Fibroblast of peridontal ligament (primary cell): ENCODE measurements at regions not wholly inside any gene's neighbourhood (a gene's known extent, or its start where the extent isn't known, plus 50 kb on each side); places are given as distances from the start of the nearest gene placed in this dataset.

Experiments used
- DNase-seq: peaks from one replicate; pipeline ENCODE4 v3.0.0-alpha.2; 2010; ENCODE audit errors: extremely low read depth

DNA sequence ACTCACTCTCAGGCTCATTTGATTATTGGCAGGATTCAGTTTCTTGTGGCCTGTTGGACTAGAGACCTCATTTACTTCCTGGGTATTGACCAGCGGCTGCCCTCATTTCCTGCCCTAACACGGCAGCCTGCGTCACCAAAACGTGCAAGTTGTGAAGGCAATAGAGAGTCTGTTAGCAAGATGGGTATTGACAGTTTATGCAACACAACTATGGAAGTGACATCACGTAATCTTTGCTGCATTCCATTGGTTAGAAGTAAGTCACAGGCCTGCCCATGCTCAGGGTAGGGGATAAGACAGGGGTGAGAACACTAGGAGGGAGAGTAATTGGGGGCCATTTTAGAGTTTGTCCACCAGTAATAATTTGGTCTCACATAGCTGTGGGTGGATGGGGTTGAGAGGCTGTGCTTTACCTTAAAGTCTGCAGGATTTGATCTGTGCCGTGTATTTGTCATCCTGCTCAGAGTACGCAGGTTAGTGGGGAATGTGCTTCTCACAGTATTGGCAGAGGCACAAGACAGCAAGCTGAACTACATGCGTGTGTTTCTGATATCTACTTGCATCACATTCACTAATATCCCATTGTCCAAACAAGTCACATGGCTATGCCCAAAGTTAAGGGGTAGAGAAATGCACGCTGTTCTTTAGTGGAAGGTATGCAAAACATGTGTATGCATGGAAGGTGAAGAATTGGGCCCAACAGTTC, 83.3 kb downstream of the EDEM1 start:
- no peak for DNase-seq

DNA sequence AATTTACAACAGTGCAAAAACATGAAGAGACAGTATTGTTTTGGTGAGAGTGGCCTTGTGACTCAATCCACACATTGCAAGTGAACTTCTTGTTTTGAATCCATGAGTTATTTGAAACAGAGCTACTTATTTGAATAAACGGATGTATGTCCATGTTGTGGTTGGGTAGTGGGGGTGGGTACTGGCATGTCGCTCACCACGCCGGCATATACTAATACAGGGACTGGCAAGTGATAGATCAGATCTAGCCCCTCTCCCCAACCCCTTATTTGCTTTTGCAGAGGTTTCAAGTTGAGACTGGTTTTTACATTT, 83.8 kb downstream of the EDEM1 start:
- DNase-seq: no peak

DNA sequence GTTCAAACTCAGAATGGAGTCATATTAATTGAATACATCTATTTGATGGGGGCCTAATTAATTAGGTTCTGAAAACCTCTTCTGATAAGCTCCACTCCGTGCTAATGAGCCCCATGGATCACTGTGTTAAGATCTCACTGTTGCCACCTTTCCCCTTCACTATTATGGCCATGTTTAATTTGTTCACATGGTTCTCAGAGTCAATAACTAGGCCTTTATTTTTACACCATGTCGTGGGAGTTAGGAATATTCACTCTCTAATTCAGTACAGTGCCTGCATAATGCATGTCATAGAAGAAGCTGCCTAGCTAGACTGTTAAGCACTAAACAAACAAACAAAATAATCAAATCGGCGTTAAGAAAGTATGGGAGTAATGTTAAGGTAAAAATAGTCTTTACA, 84.9 kb downstream of the EDEM1 start:
- no peak for DNase-seq

DNA sequence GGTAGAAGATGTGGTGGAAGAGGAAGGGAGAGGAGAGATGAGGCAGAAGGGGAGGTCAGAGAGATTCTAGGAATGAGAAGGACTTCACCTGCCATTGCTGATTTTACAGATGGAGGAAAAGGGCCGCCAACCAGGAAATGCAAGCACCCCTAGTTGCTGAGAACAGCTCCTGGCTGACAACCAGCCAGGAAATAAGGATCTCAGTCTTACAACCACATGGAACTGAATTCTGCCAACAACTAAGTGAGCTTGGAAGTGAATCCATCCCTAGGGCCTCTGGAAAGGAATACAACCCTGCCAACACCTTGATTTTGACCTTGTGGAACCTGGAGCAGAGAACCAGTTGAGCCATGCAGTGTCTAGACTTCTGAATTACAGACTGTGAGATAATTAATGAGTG, 86.6 kb downstream of the EDEM1 start:
- no peak for DNase-seq

DNA sequence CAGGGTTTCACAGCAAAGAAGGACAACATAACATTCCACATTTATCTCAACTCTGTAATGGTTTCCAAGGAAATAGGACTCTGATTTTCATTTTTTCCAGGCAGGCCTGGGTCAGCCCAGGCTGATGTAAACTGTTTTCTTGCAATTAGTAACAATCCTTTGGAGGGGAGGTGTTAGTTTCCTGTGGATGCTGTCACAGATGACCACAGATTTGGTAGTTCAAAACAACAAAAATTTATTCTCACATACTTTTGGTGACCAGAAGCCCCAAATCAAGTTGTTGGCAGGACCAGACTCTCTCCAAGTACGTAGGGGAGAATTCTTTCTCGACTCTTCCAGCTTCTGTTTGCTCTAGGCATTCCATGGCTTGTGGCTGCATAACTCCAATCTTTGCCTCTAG, 88.0 kb downstream of the EDEM1 start:
- DNase-seq: peak; percentile 26

- no peak for DNase-seq
Measured at GRCh38 chr3:5276934-5277333, 89.4 kb downstream of the EDEM1 start.

- DNase-seq: no peak
Measured at GRCh38 chr3:5277612-5278236, 90.2 kb downstream of the EDEM1 start.

GRCh38 chr3:5278666-5279065, 91.2 kb downstream of the EDEM1 start:
- DNase-seq: no peak

DNA sequence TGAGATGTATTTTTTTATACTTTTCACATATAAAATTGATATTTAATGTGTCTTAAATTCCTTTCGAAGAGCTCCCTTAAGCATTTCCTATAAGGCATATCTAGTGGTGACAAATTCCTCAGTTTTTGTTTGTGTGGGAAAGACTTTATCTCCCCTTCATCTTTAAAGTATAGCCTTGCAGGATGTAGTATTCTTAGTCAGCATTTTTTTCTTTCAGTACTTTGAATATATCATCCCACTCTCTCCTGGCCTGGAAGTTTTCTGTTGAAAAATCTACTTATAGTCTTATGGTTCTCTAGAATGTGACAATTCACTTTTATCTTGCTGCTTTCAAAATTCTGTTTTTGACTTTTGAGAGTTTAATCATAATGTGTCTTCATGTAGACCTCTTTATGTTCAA, 95.2 kb downstream of the EDEM1 start:
- DNase-seq: no peak

GRCh38 chr3:5285439-5285838, 97.9 kb downstream of the EDEM1 start:
- DNase-seq: no peak

DNA sequence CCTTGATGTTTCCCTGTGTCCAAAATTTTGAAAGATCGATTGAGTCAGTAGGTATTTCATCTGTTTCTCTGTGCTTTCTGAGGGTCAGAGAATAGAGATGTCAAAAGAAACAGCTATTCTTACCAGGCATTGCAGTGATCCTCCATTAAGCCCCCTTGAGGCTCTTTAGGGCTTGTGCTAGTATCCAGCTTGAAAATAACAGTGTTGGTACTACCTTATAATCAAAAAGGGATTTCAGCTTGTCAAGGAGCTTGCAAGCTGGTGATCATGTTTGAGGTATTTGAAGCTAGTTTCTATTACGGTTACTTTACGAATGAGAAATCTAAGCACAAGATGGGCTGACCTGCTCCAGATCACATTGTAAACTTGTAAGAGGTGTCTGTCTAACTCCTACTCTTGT, 103.4 kb downstream of the EDEM1 start:
- no peak for DNase-seq

DNA sequence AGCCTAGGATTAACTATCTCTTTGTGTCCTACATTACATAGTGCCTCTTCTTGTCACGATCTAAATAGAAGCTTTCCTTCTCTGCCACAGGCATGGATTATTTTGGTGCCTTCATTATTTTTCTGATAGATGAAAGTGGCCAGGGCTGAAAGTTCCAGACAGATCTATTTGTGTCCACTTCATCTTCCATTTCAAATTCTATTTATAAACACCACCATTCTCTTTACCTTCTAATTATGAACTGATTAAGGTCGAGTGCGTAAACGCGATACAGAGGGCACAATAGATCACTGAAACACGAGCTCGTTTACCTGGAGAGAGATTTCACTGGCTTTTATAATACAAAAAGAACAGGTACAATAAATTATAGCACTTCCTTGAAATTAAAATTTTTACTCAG, 105.0 kb downstream of the EDEM1 start:
- DNase-seq: no peak

GRCh38 chr3:5293207-5293606, 105.7 kb downstream of the EDEM1 start:
- no peak for DNase-seq

GRCh38 chr3:5294356-5294755, 106.8 kb downstream of the EDEM1 start:
- no peak for DNase-seq

DNA sequence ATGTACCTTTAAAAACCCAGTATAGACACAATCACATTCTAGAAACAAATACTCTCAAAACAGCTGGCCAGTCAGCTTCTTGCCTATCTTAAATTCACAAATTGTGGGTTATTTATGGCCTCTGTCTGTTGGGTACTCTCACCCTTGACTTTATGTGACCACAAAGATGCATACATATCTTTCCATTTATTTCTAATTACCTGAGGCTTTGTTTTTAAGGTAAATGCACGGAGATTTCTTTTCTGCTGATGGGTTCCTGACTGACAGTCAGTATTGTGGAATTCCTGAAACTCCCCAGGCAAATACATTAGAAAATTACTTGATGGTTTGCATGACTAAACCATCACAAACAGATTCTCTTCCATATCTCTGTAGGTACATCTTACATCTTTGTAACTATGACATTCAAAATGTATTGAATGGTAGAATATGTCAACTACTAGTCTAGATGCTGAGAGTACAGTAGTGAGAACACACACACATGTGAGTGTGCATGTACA, 107.7 kb downstream of the EDEM1 start:
- DNase-seq: no peak

DNA sequence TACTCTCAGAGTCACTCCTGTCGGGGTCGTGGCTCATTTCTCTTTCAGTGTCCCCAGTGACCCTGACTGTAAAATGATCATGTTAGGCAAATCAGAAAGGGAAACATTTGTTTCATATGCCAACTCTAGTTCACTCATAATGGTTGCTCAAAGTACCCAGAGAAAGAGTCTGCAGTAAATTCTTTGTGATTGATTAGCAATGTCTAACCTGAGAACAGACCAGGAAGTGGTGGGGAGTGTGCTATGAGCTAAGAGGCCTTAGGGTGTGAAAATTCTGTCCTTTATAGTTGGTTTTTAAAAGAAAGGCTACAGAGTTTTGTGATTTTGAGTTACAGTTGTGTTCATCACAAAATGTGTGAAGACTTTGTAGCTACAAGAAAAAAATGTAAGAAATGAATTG, 108.9 kb downstream of the EDEM1 start:
- DNase-seq: no peak

- no peak for DNase-seq
Measured at GRCh38 chr3:5297895-5298294, 110.4 kb downstream of the EDEM1 start.

- no peak for DNase-seq
Measured at GRCh38 chr3:5298453-5298852, 110.9 kb downstream of the EDEM1 start.

GRCh38 chr3:5299161-5299560, 111.7 kb downstream of the EDEM1 start:
- no peak for DNase-seq

- DNase-seq: no peak
Measured at GRCh38 chr3:5300638-5301037, 113.1 kb downstream of the EDEM1 start.

DNA sequence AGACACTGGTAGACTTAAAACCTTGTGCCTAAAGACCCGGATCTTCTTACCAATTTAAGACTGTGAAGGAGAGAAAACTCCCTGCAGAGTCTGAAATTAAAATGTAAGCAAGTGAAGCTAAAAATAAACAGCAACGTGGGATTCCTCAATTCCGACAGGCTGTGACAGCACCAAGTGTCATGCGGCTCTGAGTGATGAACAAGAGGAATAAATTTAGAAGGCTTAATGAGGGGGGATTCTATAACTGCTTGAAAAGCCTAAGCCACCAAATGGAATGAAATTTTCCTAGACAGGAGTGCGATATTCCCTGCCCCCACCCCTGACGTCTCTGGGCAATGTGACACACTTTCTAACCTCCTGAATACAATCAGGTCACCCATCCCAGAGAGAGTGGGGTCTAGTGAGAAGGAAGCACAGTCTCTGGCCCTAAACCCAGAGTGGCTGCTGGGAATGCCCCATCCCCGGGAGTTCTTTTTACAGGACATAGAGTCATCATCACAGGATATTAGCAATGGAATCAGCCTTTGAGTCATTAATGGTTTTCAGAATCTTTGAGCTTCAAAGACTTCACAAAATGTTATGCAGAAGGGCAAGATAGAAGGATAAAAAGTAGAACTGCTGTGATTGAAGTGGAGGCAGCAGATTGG, 114.3 kb downstream of the EDEM1 start:
- no peak for DNase-seq

GRCh38 chr3:5302661-5303060, 115.2 kb downstream of the EDEM1 start:
- DNase-seq: no peak

GRCh38 chr3:5304188-5304587, 116.7 kb downstream of the EDEM1 start:
- no peak for DNase-seq
